HG03025 (cell line): ENCODE measurements at regions not wholly inside any gene's neighbourhood (a gene's known extent, or its start where the extent isn't known, plus 50 kb on each side); places are given as distances from the start of the nearest gene placed in this dataset.

Experiments used
- ATAC-seq: cut with Tn5 transposase; IDR thresholded peaks from one replicate; pipeline ENCODE4 v1.9.1; 2021; ENCODE audit warnings: mild to moderate bottlenecking, moderate library complexity; ENCODE audit not compliant: unreplicated experiment, low FRiP score

- no peak for ATAC-seq
Measured at GRCh38 chr6:137687818-137688217, 179.2 kb upstream of the TNFAIP3 start.

GRCh38 chr6:137688230-137688971, 178.7 kb upstream of the TNFAIP3 start:
- ATAC-seq, result no peak

DNA sequence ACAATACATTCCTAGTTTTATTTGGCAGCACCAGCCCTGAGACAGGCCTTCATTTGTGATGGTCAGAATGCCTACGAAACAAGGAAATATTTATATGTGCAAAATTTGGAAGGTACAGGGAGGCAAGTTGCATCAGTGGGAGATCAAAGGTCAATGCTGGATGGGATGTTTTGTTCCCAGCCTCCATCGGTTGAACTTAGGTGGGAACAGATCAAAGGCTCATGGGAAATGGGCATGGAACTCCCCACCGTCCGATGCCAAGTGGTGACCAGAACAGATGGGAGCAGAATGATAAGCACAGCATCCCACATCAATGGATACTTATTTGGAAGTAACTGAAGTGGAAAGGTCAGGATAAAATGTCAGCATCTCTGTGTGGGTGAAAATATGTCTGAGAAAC, 177.7 kb upstream of the TNFAIP3 start:
- no peak for ATAC-seq

GRCh38 chr6:137690034-137690433, 177.0 kb upstream of the TNFAIP3 start:
- ATAC-seq, result no peak

- no peak for ATAC-seq
Measured at GRCh38 chr6:137690721-137691120, 176.3 kb upstream of the TNFAIP3 start.

DNA sequence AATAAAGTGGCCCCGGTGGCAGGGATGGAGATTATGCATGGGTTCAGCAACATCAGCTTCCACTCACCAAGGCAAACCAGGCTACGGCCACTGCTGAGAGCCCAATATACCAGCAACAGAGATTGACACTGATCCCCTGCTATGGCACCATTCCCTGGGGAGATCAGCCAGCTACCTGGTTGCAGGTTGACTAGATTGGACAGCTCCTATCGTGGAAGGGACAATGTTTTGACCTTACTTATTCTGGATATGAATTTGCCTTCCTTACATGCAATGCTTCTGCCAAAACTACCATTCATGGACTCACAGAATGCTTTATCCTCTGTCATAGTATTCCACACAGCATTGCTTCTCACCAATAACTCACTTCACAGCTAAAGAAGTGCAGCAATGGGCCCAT, 174.8 kb upstream of the TNFAIP3 start:
- no peak for ATAC-seq

- no peak for ATAC-seq
Measured at GRCh38 chr6:137692806-137693205, 174.3 kb upstream of the TNFAIP3 start.

DNA sequence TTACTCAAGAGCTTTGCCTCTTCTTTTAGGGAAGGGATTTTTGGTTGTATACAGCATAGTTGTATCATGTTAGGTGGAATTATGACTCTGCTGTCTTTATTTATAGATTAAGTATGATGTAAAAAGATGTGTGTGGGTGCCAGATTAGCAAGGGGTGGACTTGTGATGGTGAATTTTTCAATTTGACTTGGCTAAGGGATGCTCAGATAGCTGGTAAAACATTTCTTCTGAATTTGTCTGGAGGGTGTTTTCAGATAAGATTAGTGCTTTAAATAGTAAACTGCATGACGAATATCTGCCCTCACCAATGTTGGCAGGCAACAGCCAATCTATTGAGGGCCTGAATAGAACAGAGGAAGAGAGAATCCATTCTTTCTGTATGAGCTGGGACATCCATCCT, 173.3 kb upstream of the TNFAIP3 start:
- no peak for ATAC-seq

GRCh38 chr6:137696765-137697164, 170.3 kb upstream of the TNFAIP3 start:
- no peak for ATAC-seq

- ATAC-seq, result no peak
Measured at GRCh38 chr6:137697267-137697938, 169.7 kb upstream of the TNFAIP3 start.

DNA sequence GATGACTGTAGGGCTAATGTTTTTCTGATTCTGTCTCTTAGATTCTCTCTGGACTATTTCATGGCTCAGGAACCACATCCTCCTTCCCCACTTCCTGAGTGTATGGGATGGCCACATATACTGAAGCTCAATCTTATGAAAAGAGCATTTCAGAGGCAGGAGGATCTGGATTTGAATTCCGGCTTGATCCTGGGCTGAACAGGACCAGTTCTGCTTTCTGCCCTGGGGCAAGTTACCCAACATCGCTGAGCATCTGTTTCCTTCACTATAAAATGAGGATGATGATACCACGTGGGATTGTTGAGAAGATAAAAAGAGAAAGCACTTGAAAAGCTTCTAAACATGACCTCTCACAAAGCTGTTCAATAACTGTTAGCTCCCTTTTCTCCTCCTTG, 168.4 kb upstream of the TNFAIP3 start:
- no peak for ATAC-seq

GRCh38 chr6:137699031-137699683, 167.9 kb upstream of the TNFAIP3 start:
- no peak for ATAC-seq

DNA sequence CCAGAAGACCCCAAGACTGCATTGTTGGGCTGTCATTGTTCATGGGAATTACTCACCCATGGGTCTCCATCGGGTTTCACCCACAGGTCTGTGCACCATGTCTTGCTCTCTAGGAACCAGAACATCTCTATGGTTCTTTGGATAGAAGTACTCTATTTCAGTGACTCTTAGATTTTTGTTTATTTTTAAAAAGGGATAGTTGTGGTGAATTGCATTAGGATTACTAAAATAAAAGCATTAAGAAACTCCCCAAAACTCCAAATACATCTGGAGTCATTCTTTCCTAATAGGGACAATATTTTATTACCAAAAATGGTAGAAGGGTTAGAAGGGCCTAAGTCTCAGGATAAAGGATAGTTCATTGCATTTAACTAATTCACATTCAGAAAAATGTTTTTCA, 166.9 kb upstream of the TNFAIP3 start:
- no peak for ATAC-seq

DNA sequence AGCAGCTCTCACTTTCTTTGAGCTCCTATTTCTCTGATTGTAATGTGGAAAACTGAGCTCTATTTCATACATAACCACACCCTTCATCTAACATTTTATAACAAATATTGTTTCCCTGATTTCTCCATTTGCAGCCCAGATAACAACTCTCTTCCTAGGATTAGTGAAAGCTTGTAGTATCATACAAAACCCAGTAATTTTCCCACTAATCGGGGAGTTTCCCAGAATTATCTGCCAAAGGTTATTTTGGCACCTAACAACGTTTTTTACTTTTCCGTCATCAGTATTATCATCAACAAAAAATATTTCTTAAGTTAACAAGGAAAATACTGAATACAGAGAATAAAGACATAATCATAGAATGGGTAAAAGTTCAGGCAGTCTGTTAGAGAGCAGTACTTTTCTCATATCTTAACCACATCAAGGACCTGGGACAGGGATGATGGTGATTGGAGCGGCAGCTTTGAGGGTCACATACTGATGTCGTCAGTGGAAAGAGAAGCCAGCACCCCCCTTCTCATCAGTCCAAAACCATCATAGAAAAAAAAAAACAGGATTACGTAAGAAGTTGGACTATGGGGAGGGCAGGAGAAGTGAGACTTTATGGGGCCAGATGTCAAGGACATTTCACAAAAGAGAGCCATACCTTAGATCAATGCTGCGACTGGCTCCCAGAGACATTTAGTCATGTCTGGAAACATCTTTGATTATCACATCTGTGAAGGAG, 166.1 kb upstream of the TNFAIP3 start:
- no peak for ATAC-seq

- ATAC-seq, result no peak
Measured at GRCh38 chr6:137701942-137702341, 165.1 kb upstream of the TNFAIP3 start.

DNA sequence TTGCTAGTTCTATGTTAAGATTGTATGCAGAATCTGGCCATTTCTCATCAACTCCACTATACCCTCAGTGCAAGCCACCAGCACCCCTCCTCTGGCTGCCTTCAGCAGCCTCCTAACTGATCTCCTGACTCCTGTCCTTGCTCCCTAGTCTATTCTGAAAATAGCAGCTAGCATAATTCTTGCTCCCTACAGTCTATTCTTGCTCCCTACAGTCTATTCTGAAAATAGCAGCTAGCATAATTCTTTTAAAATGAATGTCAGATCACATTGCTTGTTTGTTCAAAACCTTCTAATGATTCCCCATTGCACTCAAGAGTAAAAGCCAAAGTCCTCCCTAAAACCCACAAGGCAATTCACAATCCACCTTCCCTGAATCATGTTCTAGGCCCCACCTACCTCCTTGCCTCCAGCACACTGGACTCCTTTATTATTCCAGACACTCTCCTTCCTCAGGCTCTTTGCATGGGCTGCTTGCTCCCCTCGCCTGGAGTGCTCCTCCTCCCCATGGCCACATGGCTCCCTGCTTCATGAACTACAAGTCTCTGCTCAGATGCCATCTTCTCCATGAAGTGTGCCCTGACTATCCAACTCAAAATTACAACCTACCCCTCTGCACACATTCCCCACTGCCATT, 164.2 kb upstream of the TNFAIP3 start:
- ATAC-seq, result no peak

GRCh38 chr6:137704802-137705159, 162.3 kb upstream of the TNFAIP3 start:
- no peak for ATAC-seq

- ATAC-seq, result no peak
Measured at GRCh38 chr6:137705160-137706082, 161.6 kb upstream of the TNFAIP3 start.

- ATAC-seq, result no peak
Measured at GRCh38 chr6:137706083-137706750, 160.8 kb upstream of the TNFAIP3 start.
